NCI-H82 treated with DMSO at 0.1 percent for 48 hours (cell line): ENCODE measurements at regions not wholly inside any gene's neighbourhood (a gene's known extent, or its start where the extent isn't known, plus 50 kb on each side); places are given as distances from the start of the nearest gene placed in this dataset.

Experiments
- DNase-seq: peaks from one replicate; lab custom pipeline; 2025; ENCODE audit not compliant: unreplicated experiment; lab: John Stamatoyannopoulos, UW

DNA sequence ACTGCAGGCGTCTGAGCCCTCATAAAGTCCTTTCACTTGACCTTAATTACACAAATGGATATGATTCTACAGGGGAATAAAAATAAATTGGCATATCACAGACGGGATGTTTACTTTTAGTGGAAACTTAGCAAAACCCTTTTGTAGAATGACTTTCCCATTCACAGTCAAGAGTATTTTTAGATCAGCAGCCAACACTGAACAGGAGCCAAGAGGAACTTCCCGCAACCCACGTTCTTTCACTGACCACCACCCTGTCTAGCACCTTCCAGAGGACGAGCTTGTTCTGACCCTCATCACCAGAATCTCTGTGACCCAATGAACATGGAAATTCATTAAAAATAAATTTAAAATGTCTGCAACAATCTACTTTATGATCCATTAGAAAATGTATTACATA is 119.0 kb upstream of the SNTG2 start:
- no peak for DNase-seq

DNA sequence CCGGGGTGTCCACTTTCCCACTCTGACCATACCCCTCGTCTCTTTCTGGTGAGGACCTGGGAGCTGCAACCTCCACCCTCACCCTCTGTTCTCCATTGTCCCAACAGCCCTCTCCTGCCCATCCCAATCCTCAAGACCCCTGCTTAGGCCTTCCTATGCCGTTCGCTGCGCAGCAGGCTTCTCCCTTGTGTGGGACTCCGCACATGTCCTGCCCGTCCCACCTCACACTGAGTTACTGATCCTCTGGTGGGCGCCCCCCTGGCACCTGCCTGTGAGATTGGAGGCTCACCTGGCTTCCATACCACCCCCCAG is 119.5 kb upstream of the SNTG2 start:
- DNase-seq, result no peak

DNA sequence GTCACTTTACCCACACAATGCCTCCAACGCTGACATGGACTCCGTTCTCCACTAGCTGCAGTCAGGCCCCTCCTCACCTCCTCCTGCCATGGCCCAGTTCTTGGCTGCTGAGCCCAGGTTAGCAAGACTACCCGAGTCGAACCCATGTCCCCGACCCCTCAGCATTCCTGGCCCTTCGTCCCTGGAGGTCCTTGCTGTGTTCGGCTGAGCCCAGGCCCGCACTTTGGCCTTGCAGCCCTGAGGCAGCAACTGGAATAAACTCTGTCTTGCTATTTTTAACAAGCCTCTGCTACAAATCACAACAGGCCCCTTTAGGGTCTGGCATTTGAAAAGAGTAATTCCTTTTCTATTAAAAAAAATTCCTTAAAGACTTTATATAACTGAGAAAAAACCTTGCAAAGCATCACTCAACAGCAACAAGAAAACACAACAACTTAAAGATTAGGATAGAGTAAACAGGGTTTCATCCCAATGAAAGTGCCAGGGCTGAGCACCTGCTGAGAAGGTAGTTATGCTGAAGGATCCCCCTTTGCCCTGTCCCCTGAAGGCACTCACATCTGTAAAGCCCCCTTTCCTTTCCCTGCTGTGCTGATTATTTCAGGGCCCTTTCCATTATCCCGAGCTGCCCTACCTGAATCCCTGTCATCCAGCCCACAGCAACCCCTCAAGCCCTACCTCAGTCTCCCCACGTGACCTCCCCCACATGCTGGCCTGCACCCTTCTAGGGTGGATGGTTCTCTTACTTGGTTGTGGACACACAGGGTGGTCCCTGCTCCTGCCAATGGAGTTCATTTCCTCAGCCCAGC is 120.0 kb upstream of the SNTG2 start:
- no peak for DNase-seq

DNA sequence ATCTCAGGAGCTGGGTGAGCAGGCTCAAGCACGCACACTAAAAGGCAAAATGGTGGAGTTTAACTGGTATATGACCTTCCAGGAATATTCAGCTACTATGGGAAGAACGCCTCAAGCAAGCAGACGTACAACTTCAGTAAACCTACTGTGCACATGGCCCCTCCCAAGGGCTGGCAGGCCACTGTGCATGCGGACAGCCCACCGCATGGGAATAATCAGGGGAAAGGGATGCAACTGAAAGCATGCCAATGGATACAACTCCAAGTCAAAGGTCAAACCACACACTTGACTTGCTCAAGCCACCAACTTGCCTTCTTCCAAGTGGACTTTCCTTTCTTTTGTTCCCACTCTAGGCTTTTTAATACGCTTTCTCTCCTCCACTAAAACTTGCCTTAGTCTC is 121.6 kb upstream of the SNTG2 start:
- DNase-seq, result no peak

DNA sequence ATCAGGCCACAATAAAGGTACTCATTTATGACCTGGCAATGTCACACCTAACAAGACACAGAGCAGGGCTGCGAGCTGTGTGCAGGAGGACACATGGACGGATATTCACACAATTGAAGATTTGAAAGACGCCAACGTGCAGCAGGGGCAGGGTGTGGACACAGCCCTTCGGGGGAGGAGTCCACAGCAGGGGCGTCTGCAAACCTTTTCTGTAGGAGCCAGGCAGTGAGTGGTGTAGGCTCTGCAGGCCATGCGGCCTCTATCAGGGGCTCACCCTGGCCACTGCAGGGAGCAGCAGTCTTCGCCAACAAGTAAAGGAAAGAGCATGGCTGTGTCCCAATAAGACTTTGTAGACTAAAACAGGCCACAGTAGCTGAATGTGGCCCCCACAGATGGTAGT is 125.7 kb upstream of the SNTG2 start:
- no peak for DNase-seq

DNA sequence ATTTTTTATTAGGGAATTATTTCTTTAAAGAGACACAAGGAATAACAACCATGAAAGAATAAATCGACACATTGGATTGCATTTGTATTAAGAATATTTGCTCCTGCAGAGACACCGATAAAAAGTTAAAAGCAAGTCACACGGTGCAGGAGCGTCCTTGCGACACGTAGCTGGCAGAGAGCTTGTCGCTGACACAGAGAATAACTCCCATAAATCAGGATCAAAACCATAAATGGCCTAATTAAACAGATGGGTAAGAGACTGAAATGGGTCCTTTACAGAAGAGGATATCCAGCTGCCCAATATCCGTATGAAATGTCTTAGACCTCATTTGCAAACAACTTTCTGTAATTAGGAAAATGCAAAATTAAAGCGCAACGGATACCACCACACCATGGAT is 126.1 kb upstream of the SNTG2 start:
- DNase-seq, result no peak

DNA sequence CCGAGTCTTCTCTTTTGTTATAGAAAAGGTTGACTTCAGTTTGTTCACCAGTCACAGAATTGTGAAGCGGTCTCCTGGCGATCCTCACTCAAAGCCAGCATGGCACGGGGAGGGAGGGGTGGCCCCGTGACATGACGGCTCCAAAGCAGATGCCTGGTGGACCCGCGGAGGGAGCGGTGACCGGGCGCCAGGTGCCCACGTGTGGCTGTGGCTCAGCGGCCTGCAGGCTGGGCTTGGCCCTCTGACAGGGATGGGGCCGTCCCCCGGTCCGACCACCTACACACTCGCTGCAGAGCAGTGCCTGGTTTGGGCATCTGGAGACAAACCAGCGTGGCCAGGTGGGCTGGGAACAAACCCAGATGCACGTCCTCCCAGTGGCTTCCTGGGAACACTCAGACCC is 129.1 kb upstream of the SNTG2 start:
- no peak for DNase-seq

DNA sequence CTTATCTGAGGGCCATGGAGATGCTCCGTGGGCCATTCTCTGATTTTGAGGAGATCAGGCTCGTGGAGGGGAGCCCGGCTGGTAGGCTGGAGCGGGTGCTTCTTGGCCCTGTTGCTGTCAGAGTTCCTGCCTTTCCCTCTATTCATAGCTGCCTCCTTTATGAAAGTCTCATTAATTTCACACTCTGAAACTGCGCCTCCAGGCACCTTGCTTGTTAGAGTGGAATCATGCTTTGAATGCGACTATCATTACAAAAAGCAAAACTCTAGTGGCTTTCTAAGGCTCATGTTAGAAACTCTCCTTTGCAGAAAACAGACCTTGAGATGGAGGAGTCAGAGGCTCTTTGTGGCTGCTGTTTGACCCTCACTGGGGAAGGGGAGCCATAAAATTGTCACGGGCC is 131.0 kb upstream of the SNTG2 start:
- no peak for DNase-seq

DNA sequence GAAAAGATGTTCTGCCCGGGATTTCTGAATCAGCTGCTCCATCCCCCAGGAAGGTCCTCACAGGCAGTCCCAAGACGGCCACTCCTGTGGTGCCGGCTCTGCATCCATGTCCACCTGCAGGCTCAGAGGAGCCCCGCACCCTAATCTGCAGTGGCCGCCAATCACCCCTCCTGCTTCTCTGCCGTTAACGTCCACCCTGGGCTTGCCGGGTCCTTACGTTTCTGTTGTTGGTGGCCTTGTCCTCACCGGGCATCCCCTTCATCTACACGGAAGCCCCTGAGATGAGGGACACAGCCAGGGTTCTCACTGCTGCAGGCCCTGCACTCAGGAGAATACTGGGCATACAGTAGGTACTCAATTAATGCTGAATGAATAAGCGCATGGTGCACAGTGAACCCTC is 131.5 kb upstream of the SNTG2 start:
- no peak for DNase-seq

DNA sequence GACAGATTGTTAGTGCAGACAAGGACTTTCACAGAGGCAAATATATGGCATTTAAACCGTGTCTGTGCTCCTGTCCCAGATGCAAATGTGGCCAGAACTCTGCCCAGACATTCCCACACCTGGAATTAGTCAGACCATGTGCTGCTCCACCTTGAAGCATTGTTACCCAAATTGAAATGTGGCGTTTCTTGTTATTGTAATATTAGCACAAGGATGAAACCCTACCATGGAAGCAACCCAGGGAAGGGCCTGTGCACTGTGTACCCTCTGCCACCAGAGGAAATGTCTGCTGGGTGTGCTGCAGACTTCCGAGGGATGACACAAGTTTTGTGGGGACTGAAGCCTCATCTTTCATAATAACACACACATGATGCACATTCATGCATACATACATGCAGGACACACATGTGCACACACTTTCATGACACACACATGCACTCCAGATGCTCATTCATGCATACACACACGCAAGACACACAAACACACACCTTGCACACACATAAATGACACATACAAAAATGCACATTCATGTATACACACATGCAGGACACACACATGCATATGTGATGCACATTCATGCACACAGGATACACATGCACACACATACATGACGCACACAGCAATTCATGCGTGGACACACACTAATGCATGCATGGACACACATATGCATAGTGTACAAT is 133.2 kb upstream of the SNTG2 start:
- DNase-seq, result no peak

DNA sequence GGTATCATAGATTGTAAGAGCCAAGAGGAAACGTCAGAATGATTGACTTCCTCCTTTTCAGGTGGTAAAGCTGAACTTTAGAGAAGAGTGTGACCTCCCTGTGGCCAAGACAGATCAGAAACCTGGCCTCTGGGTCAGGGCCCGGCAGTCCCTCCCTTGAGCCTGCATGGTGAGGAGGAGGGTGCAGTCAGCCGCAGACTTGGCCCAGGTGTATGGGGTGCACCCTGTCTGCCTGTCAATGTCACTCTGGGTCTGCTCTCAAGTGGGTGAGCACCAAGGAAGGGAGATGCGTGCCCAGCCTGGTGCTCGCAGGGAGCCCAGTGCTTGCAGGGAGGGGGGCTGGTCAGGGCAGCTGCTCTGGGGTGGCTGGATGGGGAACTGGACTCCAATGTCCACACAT is 134.4 kb upstream of the SNTG2 start:
- no peak for DNase-seq

DNA sequence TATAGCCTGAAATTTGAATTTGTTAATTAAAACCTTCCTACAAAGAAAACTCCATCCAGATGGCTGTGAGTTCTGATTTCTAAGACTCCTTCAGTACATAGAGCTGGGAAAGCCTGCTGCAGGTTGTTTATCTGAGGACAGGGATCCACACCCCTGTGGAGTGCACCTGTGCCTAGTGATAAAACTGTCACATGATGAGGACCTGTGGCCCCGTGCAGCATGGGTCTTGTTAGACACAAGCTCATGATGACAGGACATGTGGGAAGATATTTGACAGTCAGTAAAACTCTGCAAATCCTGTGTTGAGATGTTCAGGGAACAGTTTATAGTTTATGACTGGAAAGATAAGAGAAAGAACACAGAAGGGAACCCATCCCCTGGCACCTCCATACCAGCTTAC is 133.2 kb upstream of the TMEM18 start:
- DNase-seq, result no peak

DNA sequence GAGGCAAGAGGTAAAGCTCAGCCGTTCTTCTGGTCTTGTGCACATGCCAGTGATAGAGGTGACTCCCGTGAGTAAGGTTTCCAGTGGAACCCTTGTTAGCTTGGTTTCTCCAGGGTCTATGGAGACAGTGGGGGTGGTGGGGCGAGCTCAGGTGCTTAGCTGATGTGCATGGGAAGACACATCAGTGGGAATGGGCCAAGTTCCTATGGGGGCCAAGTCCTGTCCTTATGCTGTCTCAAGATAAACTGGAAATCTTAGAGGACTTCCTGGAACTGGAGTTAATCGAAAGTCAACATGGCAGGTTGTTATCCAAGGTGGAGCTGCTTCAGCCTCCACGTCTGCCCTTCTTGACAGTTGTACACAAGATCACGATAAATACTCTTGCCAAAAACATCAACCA is 130.1 kb upstream of the TMEM18 start:
- DNase-seq, result no peak

DNA sequence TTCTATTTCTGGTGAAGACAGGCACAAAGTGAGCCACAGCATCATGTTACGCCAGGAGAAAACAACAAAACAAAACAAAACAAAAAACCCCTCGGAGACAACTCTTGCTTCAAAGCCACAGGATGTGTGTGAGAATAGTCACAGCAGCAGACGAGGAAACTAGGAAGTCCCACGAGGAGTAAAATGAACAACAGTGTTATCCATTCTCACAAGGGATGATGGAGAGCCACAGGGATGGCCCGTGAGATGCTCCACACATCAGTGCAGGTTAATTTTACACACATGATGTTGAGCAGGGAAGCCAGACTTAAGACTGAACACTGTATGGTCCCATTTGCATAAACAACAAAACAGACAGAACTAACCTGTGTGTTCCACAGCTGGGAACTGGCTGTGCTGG is 128.5 kb upstream of the TMEM18 start:
- DNase-seq, result no peak

DNA sequence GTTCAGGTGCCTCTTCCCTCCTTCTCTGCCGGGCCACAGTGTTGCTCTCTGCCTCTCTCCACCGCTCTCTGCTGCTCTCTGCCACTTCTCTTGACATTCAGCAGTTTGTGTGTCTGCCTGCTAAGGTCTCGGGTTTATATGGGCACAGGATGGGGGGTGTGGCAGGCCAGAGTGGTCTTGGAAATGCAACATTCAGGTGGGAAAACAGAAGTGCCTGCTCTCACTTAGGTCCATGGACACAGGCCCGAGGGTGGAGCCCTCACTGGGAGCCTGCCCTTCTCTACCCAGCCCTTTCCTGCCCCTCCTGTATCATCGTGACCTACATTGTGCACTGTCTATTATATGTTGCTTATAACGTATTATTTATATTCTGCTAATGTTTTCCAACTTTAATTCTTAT is 120.8 kb upstream of the TMEM18 start:
- no peak for DNase-seq

DNA sequence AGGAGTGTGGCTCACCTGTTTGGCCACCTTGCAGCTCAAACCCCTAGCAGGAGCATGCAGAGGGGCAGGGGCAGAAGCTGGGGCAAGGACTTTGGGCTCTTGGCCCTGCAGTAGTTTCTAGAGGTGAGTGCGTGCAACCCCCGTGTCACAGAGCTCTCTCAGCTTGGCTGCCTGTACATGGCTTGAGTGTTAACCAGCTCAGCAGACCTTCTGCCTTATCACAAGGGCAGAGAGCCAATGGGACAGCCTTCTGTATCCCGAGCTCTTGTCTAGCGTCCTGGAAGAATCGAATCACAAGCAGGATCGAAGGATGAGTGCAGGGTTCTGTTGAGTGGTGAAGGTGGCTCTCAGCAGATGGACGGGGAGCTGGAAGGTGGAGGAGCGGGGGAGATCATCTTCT is 120.3 kb upstream of the TMEM18 start:
- DNase-seq, result no peak

DNA sequence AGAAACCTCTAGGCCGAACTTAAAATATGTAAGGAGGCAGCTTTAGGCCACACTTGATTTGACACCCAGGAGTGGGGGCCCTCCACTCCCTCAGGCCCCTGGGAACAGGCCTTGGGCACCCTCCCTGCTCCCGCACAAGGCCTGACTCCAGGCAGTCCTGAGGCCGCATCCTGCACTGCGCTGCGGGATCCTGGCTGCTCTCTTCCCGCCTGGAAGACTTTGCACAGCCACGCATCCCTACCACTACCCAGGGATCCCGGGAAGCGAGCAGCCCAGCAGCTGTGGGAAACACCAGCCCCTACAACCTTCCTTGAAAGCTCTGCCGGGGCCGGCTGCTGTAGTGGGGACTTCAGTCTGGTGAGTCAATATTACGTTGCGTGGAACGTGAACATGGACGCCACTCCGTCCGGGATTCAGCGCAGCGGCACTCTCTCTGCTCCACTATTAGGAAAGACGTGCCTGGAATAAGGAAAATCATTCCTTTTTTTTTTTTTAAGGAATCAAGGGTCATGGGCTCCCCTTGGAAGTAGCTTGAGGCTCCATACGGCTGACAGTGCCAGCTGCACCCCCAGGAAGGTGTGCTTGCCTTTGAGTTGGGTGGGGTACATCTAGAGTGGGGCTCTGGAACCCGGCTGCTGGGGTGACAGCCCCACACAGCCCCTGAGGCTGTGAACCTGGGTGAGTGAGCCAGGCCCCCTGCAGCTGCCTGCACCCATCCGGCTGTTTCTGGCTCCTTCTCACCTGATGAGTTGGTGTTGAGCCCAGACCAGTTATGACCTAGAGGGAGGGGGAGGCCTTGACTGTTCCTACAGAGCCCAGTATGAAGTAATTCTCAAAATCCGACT is 119.2 kb upstream of the TMEM18 start:
- no peak for DNase-seq

DNA sequence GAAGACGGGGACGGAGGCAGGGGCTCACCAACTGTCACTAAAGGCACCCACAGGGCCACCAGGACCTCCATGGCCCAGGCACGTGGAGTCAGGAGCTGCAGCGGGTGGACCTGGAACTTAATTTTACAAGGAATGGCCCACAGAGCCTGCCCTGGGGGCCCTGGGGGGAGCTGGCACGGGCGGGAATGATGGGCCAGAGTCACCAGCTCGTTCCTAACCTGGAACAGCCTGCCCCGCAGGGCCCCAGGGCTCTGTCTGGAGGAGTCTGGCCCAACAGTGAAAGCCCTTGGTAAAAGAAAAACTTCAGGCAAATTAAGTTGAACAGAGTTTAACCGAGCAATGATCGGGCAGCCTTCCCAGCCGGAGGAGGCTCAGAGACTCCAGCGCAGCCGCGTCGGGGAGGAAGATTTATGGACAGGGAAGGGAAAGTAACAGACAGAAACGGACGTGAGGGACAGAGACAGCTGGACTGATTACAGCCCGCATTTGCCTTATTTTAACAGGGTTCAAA is 118.4 kb upstream of the TMEM18 start:
- no peak for DNase-seq

DNA sequence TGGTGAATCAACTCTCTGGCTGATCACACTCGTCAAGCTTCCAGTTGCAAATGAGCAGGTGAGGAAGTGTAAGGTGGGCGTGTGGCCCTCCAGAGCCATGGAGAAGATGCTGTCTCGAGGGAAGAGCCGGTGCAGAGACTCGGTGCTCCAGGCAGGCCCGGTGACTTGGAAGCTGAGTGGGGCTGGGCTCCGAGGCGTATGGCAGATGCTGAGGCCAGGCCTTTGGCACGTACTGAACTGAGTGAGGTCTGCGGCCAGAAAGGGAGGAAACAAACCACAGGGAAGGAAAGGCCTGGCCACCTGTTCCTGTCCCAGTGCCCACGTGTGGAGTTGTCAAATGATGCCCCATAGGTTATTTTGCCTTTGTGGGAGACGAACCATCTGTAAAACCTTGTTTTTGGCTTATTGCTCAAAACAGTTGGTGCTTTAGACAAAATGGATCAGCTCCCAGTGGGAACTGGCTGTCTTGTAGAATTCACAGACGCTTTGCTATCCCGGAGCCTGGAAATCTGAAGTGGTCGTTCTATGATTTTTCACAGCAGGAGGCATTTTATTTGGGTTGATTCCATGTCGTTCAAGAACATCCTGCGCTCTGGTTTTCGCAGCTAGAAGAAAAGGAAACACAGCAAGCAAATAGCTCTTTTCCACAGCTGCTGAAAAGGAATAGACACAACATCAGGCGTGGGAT is 117.5 kb upstream of the TMEM18 start:
- no peak for DNase-seq

DNA sequence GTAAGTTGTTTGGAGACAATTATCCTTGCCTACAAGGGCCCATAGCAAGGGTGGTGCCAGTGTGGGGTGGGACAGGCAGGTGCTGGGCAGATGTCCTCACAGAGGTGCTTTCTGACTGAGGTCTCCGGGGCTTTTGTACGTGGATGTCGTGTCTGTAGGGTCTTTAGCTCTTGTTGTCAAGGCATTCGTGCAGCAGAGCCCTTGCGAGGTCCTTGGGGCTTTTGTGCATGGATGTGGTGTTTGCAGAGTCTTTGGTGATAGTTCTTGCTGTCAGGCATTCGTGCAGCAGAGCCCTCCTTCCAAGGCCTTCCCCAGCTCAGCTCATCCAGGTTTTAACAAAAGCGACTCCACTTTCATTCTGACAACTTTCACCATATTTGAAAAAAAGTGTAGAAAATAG is 116.0 kb upstream of the TMEM18 start:
- no peak for DNase-seq

DNA sequence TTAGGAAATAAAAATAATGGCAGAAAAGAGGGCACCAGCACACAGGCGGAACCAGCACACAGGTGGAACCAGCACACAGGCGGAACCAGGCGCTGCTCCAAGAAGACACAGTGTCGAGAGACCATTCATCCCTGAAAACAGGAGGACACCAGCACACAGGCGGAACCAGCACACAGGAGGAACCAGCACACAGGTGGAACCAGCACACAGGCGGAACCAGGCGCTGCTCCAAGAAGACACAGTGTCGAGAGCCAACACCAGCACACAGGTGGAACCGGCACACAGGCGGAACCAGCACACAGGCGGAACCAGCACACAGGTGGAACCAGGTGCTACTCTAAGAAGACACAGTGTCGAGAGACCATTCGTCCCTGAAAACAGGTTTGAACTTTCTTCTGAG is 115.5 kb upstream of the TMEM18 start:
- no peak for DNase-seq
